Ureter (tissue), 1 donor: ENCODE measurements at regions not wholly inside any gene's neighbourhood (a gene's known extent, or its start where the extent isn't known, plus 50 kb on each side); places are given as distances from the start of the nearest gene placed in this dataset.
A peak's percentile ranks its signal among the peaks of the same experiment; 100 is the strongest.
"Not testable (repeated sequence)": the region's sequence is repeated elsewhere in the genome, so short reads cannot be mapped to it uniquely, and the experiment has no call there.

Experiments used
- DNase-seq: peaks from one replicate; pipeline ENCODE4 v3.0.0-alpha.2; 2020; ENCODE audit warnings: low spot score
- donor health status: DM: yes; HTN: yes; CAD: no.

- no peak for DNase-seq
These were observed 152.7 kb downstream of the FHIP1A start for GRCh38 chr4:151561551-151562256.

- DNase-seq = peak; percentile 56
These were observed 154.2 kb downstream of the FHIP1A start for GRCh38 chr4:151563194-151563593.

GRCh38 chr4:151564321-151564720 is 155.3 kb downstream of the FHIP1A start:
- DNase-seq = no peak

- no peak for DNase-seq
These were observed 156.6 kb downstream of the FHIP1A start for GRCh38 chr4:151565583-151565982.

GRCh38 chr4:151566053-151566452 is 157.1 kb downstream of the FHIP1A start:
- DNase-seq = no peak

- no peak for DNase-seq
These were observed 158.1 kb downstream of the FHIP1A start for GRCh38 chr4:151567056-151567455.

- no peak for DNase-seq
These were observed 160.0 kb downstream of the FHIP1A start for GRCh38 chr4:151568966-151569365.

GRCh38 chr4:151569650-151570049 is 160.7 kb downstream of the FHIP1A start:
- DNase-seq = no peak

GRCh38 chr4:151573474-151573873 is 164.5 kb downstream of the FHIP1A start:
- DNase-seq = no peak

- no peak for DNase-seq
These were observed 165.0 kb downstream of the FHIP1A start for GRCh38 chr4:151573945-151574344.

GRCh38 chr4:151574968-151575367 is 166.0 kb downstream of the FHIP1A start:
- DNase-seq = no peak

GRCh38 chr4:151575646-151576045 is 166.7 kb downstream of the FHIP1A start:
- no peak for DNase-seq

GRCh38 chr4:151576627-151577026 is 167.7 kb downstream of the FHIP1A start:
- DNase-seq = no peak

- no peak for DNase-seq
These were observed 172.6 kb downstream of the FHIP1A start for GRCh38 chr4:151581570-151581969.

- no peak for DNase-seq
These were observed 173.1 kb downstream of the FHIP1A start for GRCh38 chr4:151582098-151582497.

GRCh38 chr4:151583157-151583914 is 174.4 kb downstream of the FHIP1A start:
- DNase-seq = no peak

GRCh38 chr4:151584101-151584500 is 175.1 kb downstream of the FHIP1A start:
- DNase-seq = no peak

GRCh38 chr4:151595629-151596028 is 165.2 kb downstream of the GATB start:
- not testable (repeated sequence) for DNase-seq

GRCh38 chr4:151597691-151598090 is 163.1 kb downstream of the GATB start:
- DNase-seq = not testable (repeated sequence)

GRCh38 chr4:151599863-151600262 is 160.9 kb downstream of the GATB start:
- DNase-seq = no peak

- DNase-seq = no peak
These were observed 160.4 kb downstream of the GATB start for GRCh38 chr4:151600432-151600831.

- no peak for DNase-seq
These were observed 157.4 kb downstream of the GATB start for GRCh38 chr4:151603377-151603776.

GRCh38 chr4:151604238-151604637 is 156.6 kb downstream of the GATB start:
- no peak for DNase-seq
